MM.1S (cell line): ENCODE measurements at regions not wholly inside any gene's neighbourhood (a gene's known extent, or its start where the extent isn't known, plus 50 kb on each side); places are given as distances from the start of the nearest gene placed in this dataset.

Experiments
- EZH2 ChIP-seq: fragments of 300-600 bp; sonication (generic); optimal IDR thresholded peaks from 2 replicates; pipeline ENCODE3; 2017; ENCODE audit warnings: low read depth, mild to moderate bottlenecking, antibody characterized with exemption, low read length, mixed read lengths
- TF ChIP-seq, protein P1 (sequence below): fragments of 300-600 bp; sonication (generic); IDR thresholded peaks from 2 replicates; pipeline ENCODE4 v1.5.1; 2016; ENCODE audit warnings: antibody characterized with exemption, low read length, mixed read lengths

DNA sequence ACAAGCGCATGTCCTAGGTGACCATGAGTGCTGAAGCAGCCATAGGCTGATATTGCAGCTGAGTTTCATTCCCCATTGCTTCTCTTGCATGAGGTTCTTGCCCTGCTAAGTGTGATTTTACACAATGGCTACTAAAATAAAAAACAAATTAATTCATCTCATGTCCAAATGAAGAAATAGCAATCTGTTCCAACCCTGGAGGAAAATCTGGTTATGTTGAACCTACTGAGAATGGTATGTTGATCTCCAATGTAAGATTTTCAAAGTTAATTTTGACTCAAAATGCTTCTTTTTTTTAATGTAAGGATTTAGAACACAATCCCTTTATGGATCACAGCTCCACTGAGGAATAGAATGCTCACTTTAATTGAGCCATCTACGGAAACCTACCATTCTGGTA, 254.2 kb upstream of the CRBN start:
- TF ChIP-seq EZH2, result no peak
- TF ChIP-seq, protein P1, sequence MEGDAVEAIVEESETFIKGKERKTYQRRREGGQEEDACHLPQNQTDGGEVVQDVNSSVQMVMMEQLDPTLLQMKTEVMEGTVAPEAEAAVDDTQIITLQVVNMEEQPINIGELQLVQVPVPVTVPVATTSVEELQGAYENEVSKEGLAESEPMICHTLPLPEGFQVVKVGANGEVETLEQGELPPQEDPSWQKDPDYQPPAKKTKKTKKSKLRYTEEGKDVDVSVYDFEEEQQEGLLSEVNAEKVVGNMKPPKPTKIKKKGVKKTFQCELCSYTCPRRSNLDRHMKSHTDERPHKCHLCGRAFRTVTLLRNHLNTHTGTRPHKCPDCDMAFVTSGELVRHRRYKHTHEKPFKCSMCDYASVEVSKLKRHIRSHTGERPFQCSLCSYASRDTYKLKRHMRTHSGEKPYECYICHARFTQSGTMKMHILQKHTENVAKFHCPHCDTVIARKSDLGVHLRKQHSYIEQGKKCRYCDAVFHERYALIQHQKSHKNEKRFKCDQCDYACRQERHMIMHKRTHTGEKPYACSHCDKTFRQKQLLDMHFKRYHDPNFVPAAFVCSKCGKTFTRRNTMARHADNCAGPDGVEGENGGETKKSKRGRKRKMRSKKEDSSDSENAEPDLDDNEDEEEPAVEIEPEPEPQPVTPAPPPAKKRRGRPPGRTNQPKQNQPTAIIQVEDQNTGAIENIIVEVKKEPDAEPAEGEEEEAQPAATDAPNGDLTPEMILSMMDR, result no peak
